Neural cell (in vitro differentiated cells): ENCODE measurements at regions not wholly inside any gene's neighbourhood (a gene's known extent, or its start where the extent isn't known, plus 50 kb on each side); places are given as distances from the start of the nearest gene placed in this dataset.

Experiments
- H2AFZ ChIP-seq: fragments of 200-600, 300-800 bp; sonication (generic), shearing (Covaris generic); 2 replicates; pipeline ENCODE4 v1.6.0; 2014; ENCODE audit warnings: low read depth, mild to moderate bottlenecking, antibody characterized with exemption, low read length, moderate library complexity
- H3F3A ChIP-seq: fragments of 200-600 bp; shearing (Covaris generic); 2 replicates; pipeline ENCODE4 v1.6.1; 2016; ENCODE audit warnings: mild to moderate bottlenecking, moderate library complexity, mixed read lengths, antibody characterized with exemption, low read length; ENCODE audit not compliant: insufficient read depth, poor library complexity, severe bottlenecking
- H3K27ac ChIP-seq: fragments of 200-600, 300-800 bp; sonication (generic), shearing (Covaris generic); 2 replicates; pipeline ENCODE4 v1.5.1; 2014; ENCODE audit warnings: mild to moderate bottlenecking, low read length, moderate library complexity
- H3K27me3 ChIP-seq: fragments of 300-800, 200-600 bp; sonication (generic), shearing (Covaris generic); 2 replicates; pipeline ENCODE4 v1.6.0; 2014; ENCODE audit warnings: mild to moderate bottlenecking, low read depth, low read length, moderate library complexity; ENCODE audit not compliant: insufficient read depth
- H3K36me3 ChIP-seq: fragments of 300-800, 200-600 bp; sonication (generic), shearing (Covaris generic); 2 replicates; pipeline ENCODE4 v1.5.1; 2014; ENCODE audit warnings: mild to moderate bottlenecking, antibody characterized with exemption, low read length, moderate library complexity; ENCODE audit not compliant: insufficient read depth
- H3K4me2 ChIP-seq: fragments of 300-800, 200-600 bp; sonication (generic), shearing (Covaris generic); 2 replicates; pipeline ENCODE4 v1.6.0; 2014; ENCODE audit warnings: mild to moderate bottlenecking, low read length
- H3K4me3 ChIP-seq: fragments of 300-800, 200-600 bp; sonication (generic), shearing (Covaris generic); 2 replicates; pipeline ENCODE4 v1.5.1; 2014; ENCODE audit warnings: mild to moderate bottlenecking, low read length, moderate library complexity
- H3K79me2 ChIP-seq: fragments of 200-600 bp; shearing (Covaris generic); replicated peaks from 2 replicates; pipeline ENCODE4 v1.6.0; 2014; ENCODE audit warnings: mild to moderate bottlenecking, low read length, moderate library complexity; ENCODE audit not compliant: insufficient read depth
- H3K9ac ChIP-seq: fragments of 300-800, 200-600 bp; sonication (generic), shearing (Covaris generic); 2 replicates; pipeline ENCODE4 v1.6.1; 2016; ENCODE audit warnings: mild to moderate bottlenecking, low read length, mixed read lengths
- H3K9me2 ChIP-seq: fragments of 200-600 bp; shearing (Covaris generic); 2 replicates; pipeline ENCODE4 v1.6.1; 2016; ENCODE audit warnings: mild to moderate bottlenecking, low read length, mixed read lengths; ENCODE audit not compliant: insufficient read depth
- H3K9me3 ChIP-seq: fragments of 200-600, 300-800 bp; sonication (generic), shearing (Covaris generic); 2 replicates; pipeline ENCODE4 v1.6.1; 2016; ENCODE audit warnings: mild to moderate bottlenecking, mixed run types, low read length, moderate library complexity, mixed read lengths
- H4K20me1 ChIP-seq: fragments of 200-600 bp; shearing (Covaris generic); 2 replicates; pipeline ENCODE4 v1.6.1; 2016; ENCODE audit warnings: mild to moderate bottlenecking, mixed run types; ENCODE audit not compliant: insufficient read depth
- EZH2 ChIP-seq: fragments of 200-600, 300-800 bp; shearing (Covaris generic), sonication (generic); IDR thresholded peaks from 2 replicates; pipeline ENCODE4 v1.6.1; 2014; ENCODE audit warnings: antibody characterized with exemption, low read length, borderline replicate concordance, mild to moderate bottlenecking; ENCODE audit not compliant: insufficient read depth, poor library complexity, severe bottlenecking
- MXI1 ChIP-seq: fragments of 450-650 bp; conservative IDR thresholded peaks from 2 replicates; pipeline ENCODE4 v1.6.1; 2014; ENCODE audit warnings: antibody characterized with exemption, mild to moderate bottlenecking; ENCODE audit not compliant: poor library complexity, severe bottlenecking
- POLR2AphosphoS5 ChIP-seq: IDR thresholded peaks from 2 replicates; pipeline ENCODE4 v1.6.1; 2012
- RAD21 ChIP-seq: fragments of 450-650 bp; conservative IDR thresholded peaks from 2 replicates; pipeline ENCODE4 v1.6.1; 2014; ENCODE audit warnings: antibody characterized with exemption, mild to moderate bottlenecking, moderate library complexity
- REST ChIP-seq: IDR thresholded peaks from 2 replicates; pipeline ENCODE4 v1.6.1; 2012; ENCODE audit warnings: borderline replicate concordance
- SMC3 ChIP-seq: fragments of 450-650 bp; conservative IDR thresholded peaks from 2 replicates; pipeline ENCODE4 v1.6.1; 2014; ENCODE audit warnings: antibody characterized with exemption, mild to moderate bottlenecking, moderate library complexity; ENCODE audit not compliant: poor library complexity
- TAF1 ChIP-seq: IDR thresholded peaks from 2 replicates; pipeline ENCODE4 v1.6.1; 2012; ENCODE audit warnings: low read depth

- no peak for TF ChIP-seq TAF1
- Histone ChIP-seq H3K27ac (no peak overlapping the region), H3K9me3 (no peaks in the 10 kb centered on the region), H3K4me3 (no peak overlapping the region), H3K9me2 (no peaks in the 10 kb centered on the region), H3K9ac (no peak overlapping the region), H4K20me1 (no peaks in the 10 kb centered on the region), H3K79me2 (no peaks in the 10 kb centered on the region), H3F3A (no peaks in the 10 kb centered on the region), H3K27me3 (no peaks in the 10 kb centered on the region), H2AFZ (no peak overlapping the region), H3K36me3 (no peaks in the 10 kb centered on the region), H3K4me2 (no peak overlapping the region)
These were observed 1823.9 kb upstream of the CDH9 start for GRCh38 chr5:28862137-28862859.

- H3K9me2 ChIP-seq, result no peaks in the 10 kb centered on the region
- H3K27me3 ChIP-seq, result no peaks in the 10 kb centered on the region
- no peak overlapping the region for H3K4me2 ChIP-seq
- H3K79me2 ChIP-seq, result no peaks in the 10 kb centered on the region
- no peak overlapping the region for H3K4me3 ChIP-seq
- H3K9me3 ChIP-seq, result no peaks in the 10 kb centered on the region
- H3K36me3 ChIP-seq, result no peaks in the 10 kb centered on the region
- no peak overlapping the region for H3K9ac ChIP-seq
- H2AFZ ChIP-seq, result no peak overlapping the region
- H3F3A ChIP-seq, result no peaks in the 10 kb centered on the region
- H4K20me1 ChIP-seq, result no peaks in the 10 kb centered on the region
- TF ChIP-seq POLR2AphosphoS5 (no peak), REST (no peak)
- no peak overlapping the region for H3K27ac ChIP-seq
These were observed 1817.2 kb upstream of the CDH9 start for GRCh38 chr5:28855626-28856025.

GRCh38 chr5:28850320-28850921 lies 1812.0 kb upstream of the CDH9 start:
- Histone ChIP-seq H3K9ac (no peak overlapping the region), H3K9me2 (no peaks in the 10 kb centered on the region), H3K27ac (no peak overlapping the region), H4K20me1 (no peaks in the 10 kb centered on the region), H3K4me2 (no peak overlapping the region), H3F3A (no peaks in the 10 kb centered on the region), H3K79me2 (no peaks in the 10 kb centered on the region), H3K36me3 (no peaks in the 10 kb centered on the region), H3K27me3 (no peaks in the 10 kb centered on the region), H2AFZ (no peak overlapping the region), H3K4me3 (no peak overlapping the region), H3K9me3 (no peaks in the 10 kb centered on the region)
- TF ChIP-seq TAF1 (no peak), EZH2 (no peak), SMC3 (no peak), MXI1 (no peak), REST (no peak), RAD21 (no peak), POLR2AphosphoS5 (no peak)
